Mammary epithelial cell (primary cell): ENCODE measurements at regions not wholly inside any gene's neighbourhood (a gene's known extent, or its start where the extent isn't known, plus 50 kb on each side); places are given as distances from the start of the nearest gene placed in this dataset.

ENCODE experiments used
- EZH2 ChIP-seq: IDR thresholded peaks from 2 replicates; pipeline ENCODE4 v1.6.1; 2012; ENCODE audit warnings: low read length, inconsistent platforms, borderline replicate concordance
- TF ChIP-seq, protein P1 (sequence below), 2 donors: IDR thresholded peaks in 1 of 2; conservative IDR thresholded peaks in 1 of 2; 2 replicates each; pipeline ENCODE4 v1.5.1; 2011 to 2012; ENCODE audit warnings: inconsistent platforms in 2 of 2, low read length in 2 of 2, mild to moderate bottlenecking in 2 of 2, control low read depth in 1 of 2, low read depth in 1 of 2; ENCODE audit not compliant: insufficient read depth in 1 of 2; ENCODE audit errors: extremely low read depth in 1 of 2

GRCh38 chr1:221813887-221814286, 72.0 kb upstream of the DUSP10 start:
- TF ChIP-seq, protein P1, sequence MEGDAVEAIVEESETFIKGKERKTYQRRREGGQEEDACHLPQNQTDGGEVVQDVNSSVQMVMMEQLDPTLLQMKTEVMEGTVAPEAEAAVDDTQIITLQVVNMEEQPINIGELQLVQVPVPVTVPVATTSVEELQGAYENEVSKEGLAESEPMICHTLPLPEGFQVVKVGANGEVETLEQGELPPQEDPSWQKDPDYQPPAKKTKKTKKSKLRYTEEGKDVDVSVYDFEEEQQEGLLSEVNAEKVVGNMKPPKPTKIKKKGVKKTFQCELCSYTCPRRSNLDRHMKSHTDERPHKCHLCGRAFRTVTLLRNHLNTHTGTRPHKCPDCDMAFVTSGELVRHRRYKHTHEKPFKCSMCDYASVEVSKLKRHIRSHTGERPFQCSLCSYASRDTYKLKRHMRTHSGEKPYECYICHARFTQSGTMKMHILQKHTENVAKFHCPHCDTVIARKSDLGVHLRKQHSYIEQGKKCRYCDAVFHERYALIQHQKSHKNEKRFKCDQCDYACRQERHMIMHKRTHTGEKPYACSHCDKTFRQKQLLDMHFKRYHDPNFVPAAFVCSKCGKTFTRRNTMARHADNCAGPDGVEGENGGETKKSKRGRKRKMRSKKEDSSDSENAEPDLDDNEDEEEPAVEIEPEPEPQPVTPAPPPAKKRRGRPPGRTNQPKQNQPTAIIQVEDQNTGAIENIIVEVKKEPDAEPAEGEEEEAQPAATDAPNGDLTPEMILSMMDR (conservative IDR thresholded peaks at IDR 0.05 in 1 of 2, IDR thresholded peaks at IDR 0.05 in 1 of 2; ENCODE audit: extremely low read depth in 1 of 2, insufficient read depth in 1 of 2, low read depth in 1 of 2, low read length in 2 of 2) = no peak
- no peak for TF ChIP-seq EZH2
